ENCODE measurements at regions not wholly inside any gene's neighbourhood (a gene's known extent, or its start where the extent isn't known, plus 50 kb on each side); places are given as distances from the start of the nearest gene placed in this dataset.

DNA sequence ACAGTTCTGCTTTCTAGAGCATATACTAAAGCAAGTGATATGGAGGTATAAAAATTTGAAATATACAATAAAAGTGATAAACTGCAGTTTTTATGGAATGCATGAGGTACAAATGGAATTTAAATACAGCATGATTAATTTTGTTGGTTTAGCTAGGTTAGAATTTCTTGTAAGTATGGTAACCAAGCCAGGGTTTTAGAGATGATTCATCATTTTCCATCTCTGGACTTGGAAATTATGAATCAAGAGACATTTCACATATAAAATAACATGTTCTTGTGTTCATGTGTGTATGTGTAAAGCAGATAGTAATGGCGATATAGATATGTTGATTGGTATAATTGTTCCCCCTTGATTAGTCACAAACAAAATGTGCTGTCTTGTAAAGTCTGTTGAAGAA is 1219.8 kb downstream of the CDH8 start:
- no peak for TF ChIP-seq EZH2phosphoT487 (IDR thresholded peaks at IDR 0.05; ENCODE audit: low read length)
- TF ChIP-seq, protein P1, sequence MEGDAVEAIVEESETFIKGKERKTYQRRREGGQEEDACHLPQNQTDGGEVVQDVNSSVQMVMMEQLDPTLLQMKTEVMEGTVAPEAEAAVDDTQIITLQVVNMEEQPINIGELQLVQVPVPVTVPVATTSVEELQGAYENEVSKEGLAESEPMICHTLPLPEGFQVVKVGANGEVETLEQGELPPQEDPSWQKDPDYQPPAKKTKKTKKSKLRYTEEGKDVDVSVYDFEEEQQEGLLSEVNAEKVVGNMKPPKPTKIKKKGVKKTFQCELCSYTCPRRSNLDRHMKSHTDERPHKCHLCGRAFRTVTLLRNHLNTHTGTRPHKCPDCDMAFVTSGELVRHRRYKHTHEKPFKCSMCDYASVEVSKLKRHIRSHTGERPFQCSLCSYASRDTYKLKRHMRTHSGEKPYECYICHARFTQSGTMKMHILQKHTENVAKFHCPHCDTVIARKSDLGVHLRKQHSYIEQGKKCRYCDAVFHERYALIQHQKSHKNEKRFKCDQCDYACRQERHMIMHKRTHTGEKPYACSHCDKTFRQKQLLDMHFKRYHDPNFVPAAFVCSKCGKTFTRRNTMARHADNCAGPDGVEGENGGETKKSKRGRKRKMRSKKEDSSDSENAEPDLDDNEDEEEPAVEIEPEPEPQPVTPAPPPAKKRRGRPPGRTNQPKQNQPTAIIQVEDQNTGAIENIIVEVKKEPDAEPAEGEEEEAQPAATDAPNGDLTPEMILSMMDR (IDR thresholded peaks at IDR 0.05; ENCODE audit: low read length) = no peak
- no peak for TF ChIP-seq EZH2 (optimal IDR thresholded peaks at IDR 0.05; ENCODE audit: low read depth, low read length)
